Tongue (tissue), 1 donor: ENCODE measurements at regions not wholly inside any gene's neighbourhood (a gene's known extent, or its start where the extent isn't known, plus 50 kb on each side); places are given as distances from the start of the nearest gene placed in this dataset.

ENCODE experiments used
- DNase-seq: peaks from one replicate; pipeline ENCODE4 v3.0.0-alpha.2; 2015

GRCh38 chr22:22421392-22421791 lies 87.2 kb downstream of the ZNF280B start:
- DNase-seq = no peak

- DNase-seq = peak; percentile 87
Measured at GRCh38 chr22:22422629-22423112, 85.9 kb downstream of the ZNF280B start.

DNA sequence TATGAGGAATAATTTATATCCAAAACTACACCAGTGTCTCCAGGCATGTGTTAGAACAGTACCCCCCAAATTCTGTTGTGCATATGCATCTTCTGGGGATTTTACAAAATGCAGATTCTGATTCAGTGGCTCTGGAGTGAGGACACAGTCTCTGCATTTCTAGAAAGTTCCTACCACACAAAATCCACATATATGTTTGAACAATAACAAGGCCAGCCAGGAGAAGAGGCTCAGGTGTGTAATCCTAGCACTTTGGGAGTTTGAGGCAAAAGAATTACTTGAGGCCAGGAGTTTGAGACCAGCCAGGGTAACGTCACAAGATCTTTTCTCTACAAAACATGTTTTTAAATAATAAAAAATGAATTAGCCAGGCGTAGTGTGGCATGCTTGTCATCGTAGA lies 84.9 kb downstream of the ZNF280B start:
- no peak for DNase-seq

- peak; percentile 65 for DNase-seq
Measured at GRCh38 chr22:22424210-22424800, 84.2 kb downstream of the ZNF280B start.

GRCh38 chr22:22424956-22425355 lies 83.6 kb downstream of the ZNF280B start:
- no peak for DNase-seq

DNA sequence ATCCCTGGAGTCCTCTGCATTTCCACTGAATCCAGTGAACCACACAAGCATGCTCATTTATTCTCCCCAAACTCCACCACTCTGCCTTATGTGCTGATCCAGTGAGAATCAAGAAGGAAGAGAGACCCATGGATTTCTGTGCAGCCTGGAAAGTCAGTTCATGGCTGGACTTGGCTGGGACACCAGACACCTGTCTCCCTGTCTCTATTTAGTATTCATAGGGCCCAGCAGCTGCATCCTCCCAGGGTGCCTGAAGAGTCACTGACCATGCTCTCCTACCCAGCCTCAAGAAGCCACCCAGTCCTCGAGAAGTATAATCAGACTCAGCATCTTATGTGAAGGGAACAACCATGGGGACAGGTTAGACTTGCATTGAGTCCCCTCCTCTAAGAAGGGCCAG lies 83.2 kb downstream of the ZNF280B start:
- peak; percentile 74 for DNase-seq

- no peak for DNase-seq
Measured at GRCh38 chr22:22425783-22426624, 82.5 kb downstream of the ZNF280B start.

DNA sequence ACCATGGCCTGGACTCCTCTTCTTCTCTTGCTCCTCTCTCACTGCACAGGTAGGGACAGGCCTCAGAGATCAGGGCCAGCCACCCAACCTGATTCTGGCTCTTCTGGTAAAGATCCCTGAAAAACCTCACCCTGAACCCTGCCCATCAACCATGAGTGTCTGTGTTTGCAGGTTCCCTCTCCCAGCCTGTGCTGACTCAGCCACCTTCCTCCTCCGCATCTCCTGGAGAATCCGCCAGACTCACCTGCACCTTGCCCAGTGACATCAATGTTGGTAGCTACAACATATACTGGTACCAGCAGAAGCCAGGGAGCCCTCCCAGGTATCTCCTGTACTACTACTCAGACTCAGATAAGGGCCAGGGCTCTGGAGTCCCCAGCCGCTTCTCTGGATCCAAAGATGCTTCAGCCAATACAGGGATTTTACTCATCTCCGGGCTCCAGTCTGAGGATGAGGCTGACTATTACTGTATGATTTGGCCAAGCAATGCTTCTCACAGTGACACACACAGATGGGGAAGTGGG lies 80.9 kb downstream of the ZNF280B start:
- DNase-seq = no peak

GRCh38 chr22:22428222-22429098 lies 80.1 kb downstream of the ZNF280B start:
- no peak for DNase-seq

DNA sequence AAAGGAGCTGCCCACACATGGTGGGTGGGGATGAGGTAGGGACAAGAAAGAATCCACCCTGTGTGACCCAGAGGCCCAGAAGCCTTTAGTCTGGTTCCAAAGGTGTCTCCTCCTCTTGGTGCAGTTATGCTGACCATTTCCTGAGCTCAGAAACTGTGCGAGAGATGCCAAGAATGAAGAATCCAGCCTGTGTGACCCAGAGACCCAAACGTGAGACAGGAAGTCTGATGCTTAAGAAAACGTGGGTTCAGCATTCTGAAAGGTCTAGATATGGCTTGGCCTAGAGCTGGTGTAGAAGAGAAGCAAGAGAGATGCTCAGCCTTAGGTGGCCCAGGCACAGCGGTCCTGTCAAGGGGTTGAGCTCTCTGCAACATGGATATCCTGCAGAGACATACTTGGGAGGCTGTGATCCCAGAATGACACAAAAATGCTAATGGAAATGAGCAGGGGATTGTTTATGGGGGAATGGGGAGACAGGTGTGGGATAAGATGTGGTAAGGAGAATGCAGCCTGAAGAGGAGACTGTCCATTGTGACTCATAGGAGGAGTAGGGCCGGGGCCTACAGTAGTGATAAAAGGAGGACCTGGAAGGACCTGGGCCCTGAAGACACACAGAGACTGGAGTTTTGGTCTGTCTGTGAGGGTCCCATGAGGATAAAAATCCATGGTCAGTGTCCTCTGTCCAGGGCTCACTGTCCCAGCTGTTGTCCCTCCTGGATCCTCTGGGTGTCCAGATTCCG lies 79.0 kb downstream of the ZNF280B start:
- no peak for DNase-seq

DNA sequence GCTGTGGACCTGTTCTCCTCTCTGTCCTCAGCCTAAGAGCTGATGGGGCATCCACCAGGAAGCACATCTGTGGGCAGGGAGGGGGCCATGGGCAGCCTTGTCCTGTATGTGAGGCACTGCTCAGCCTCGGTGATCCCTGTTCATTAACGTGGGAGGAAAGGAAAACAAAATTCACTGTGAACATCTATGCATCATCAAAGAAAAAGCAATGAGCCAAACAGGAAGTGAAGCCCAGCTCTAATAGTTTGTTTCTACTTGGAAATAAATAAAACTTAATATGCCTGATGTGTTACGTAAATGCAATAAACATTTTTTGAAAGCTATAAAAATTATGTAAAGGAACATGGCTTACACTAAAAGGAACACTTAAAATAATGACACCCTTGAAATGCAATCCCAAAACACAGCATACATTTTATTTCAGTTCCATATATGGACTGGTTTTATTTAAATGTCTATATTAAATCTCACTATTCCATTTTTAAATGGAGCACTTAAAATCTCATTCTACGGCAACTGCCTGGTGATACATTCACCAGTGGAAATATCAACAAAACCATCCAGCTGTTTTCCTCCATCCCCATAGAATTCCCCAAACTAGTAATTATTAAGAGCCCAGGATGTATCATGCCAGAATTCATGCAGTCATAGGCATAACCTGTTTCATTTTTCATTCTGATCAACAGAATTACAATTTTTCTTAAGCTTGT lies 78.3 kb downstream of the ZNF280B start:
- DNase-seq = no peak

DNA sequence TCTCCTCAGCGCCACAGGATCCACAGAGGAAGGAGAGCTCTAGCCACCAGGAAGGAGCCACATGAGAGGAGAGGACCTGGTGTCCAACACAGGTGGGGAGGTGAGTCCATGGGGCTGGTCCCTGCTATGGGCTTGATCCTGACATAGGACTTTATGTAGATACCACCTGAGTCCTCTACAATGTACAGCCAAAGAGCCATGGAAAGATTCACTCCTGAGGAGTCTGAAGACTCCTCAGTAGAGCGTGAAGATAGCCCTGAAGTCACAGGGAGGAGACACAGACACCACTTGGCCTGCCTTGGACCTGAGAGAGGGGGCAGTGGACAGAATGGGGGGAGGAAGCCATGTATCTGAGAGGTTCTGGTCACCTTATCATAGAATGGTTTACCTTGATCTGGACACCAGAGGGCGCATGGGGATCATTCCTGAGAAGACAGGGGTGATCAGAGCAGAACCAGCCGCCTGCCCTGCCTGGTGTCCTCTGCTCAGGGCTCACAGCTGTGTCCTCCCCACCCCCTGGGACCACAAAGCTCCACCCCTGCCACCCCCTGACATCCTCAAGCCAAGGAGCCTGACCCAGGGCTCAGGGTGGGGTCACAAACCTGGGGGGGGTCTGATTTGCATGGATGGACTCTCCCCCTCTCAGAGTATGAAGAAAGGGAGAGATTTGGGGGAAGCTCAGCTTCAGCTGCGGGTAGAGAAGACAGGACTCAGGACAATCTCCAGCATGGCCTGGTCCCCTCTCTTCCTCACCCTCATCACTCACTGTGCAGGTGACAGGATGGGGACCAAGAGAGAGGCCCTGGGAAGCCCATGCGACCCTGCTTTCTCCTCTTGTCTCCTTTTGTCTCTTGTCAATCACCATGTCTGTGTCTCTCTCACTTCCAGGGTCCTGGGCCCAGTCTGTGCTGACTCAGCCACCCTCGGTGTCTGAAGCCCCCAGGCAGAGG lies 77.0 kb downstream of the ZNF280B start:
- DNase-seq = peak; percentile 82

DNA sequence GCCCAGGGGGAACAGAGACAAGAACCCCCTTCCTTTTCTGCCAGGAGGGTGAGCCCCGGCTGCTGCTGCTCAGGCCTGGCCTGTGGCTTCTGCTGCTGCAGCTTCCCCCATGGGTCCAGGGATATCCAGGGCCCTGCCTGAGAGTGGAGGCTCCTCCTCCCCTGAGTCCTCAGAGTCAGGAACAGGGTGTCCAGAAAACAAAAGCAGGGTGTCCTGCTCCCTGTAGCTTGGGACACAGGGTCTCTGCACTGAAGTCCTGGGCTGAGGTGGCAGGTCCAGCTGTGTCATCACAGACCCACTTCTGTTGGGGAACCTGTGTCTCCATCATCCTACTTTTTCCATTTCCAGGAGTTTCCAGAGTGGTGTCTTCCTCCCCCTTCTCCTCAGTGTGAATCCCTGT lies 76.1 kb downstream of the ZNF280B start:
- DNase-seq = no peak

GRCh38 chr22:22432937-22433336 lies 75.6 kb downstream of the ZNF280B start:
- DNase-seq = no peak

- DNase-seq = no peak
Measured at GRCh38 chr22:22433770-22434169, 74.8 kb downstream of the ZNF280B start.
